Mesendoderm (in vitro differentiated cells): ENCODE measurements at regions not wholly inside any gene's neighbourhood (a gene's known extent, or its start where the extent isn't known, plus 50 kb on each side); places are given as distances from the start of the nearest gene placed in this dataset.

Source experiments
- DNase-seq: peaks from one replicate; pipeline ENCODE4 v3.0.0; 2013
- H2AK5ac ChIP-seq: 2 replicates; pipeline ENCODE4 v1.6.1; 2013; ENCODE audit warnings: low read length, inconsistent platforms
- H2BK120ac ChIP-seq: 2 replicates; pipeline ENCODE4 v1.6.1; 2013; ENCODE audit warnings: low read depth, mild to moderate bottlenecking, low read length, moderate library complexity, mixed read lengths
- H2BK15ac ChIP-seq: replicated peaks from 2 replicates; pipeline ENCODE4 v1.6.1; 2013; ENCODE audit warnings: low read depth, mild to moderate bottlenecking, moderate library complexity
- H2BK5ac ChIP-seq: 2 replicates; pipeline ENCODE4 v1.6.1; 2013; ENCODE audit warnings: low read length, inconsistent platforms
- H3K18ac ChIP-seq: 2 replicates; pipeline ENCODE4 v1.6.1; 2013; ENCODE audit warnings: mild to moderate bottlenecking, low read length, mixed read lengths
- H3K23ac ChIP-seq: one replicate; pipeline ENCODE4 v1.6.1; 2013; ENCODE audit warnings: low read length
- H3K27ac ChIP-seq: 2 replicates; pipeline ENCODE4 v1.5.1; 2013; ENCODE audit warnings: low read depth, mild to moderate bottlenecking, inconsistent platforms, low read length, moderate library complexity
- H3K27me3 ChIP-seq: 2 replicates; pipeline ENCODE4 v1.6.1; 2013; ENCODE audit warnings: low read length, control low read depth, mild to moderate bottlenecking, inconsistent platforms; ENCODE audit not compliant: insufficient read depth, poor library complexity
- H3K36me3 ChIP-seq: 2 replicates; pipeline ENCODE4 v1.6.1; 2013; ENCODE audit warnings: low read length, inconsistent platforms; ENCODE audit not compliant: control insufficient read depth, insufficient read depth
- H3K4ac ChIP-seq: one replicate; pipeline ENCODE4 v1.6.1; 2013; ENCODE audit warnings: low read depth, mild to moderate bottlenecking, low read length, moderate library complexity
- H3K4me1 ChIP-seq: 2 replicates; pipeline ENCODE4 v1.6.1; 2013; ENCODE audit warnings: low read depth, low read length, inconsistent platforms; ENCODE audit not compliant: control insufficient read depth
- H3K4me2 ChIP-seq: 2 replicates; pipeline ENCODE4 v1.6.1; 2013; ENCODE audit warnings: low read length
- H3K4me3 ChIP-seq: 2 replicates; pipeline ENCODE4 v1.5.1; 2013; ENCODE audit warnings: mild to moderate bottlenecking, low read length
- H3K56ac ChIP-seq: one replicate; pipeline ENCODE4 v1.6.1; 2013; ENCODE audit warnings: low read length
- H3K79me1 ChIP-seq: 2 replicates; pipeline ENCODE4 v1.6.1; 2013; ENCODE audit warnings: low read length, inconsistent platforms
- H3K79me2 ChIP-seq: 2 replicates; pipeline ENCODE4 v1.6.1; 2013; ENCODE audit warnings: mild to moderate bottlenecking, low read length; ENCODE audit not compliant: control insufficient read depth, insufficient read depth
- H3K9ac ChIP-seq: 2 replicates; pipeline ENCODE4 v1.6.1; 2013; ENCODE audit warnings: low read length, inconsistent platforms
- H4K5ac ChIP-seq: one replicate; pipeline ENCODE4 v1.6.1; 2013; ENCODE audit warnings: low read length
- H4K8ac ChIP-seq: one replicate; pipeline ENCODE4 v1.6.1; 2013; ENCODE audit warnings: low read depth, mild to moderate bottlenecking, control low read depth, low read length, moderate library complexity
- WGBS: extraction: QIAGEN DNeasy Blood & Tissue Kit; methylation state at CpG from one replicate; pipeline ENCODE4 v1.1.7; 2013; ENCODE audit warnings: low lambda C conversion rate, missing lambda C conversion rate; ENCODE audit not compliant: insufficient coverage; ENCODE audit errors: extremely low coverage; 5-methylcytosine and 5-hydroxymethylcytosine counted together

DNA sequence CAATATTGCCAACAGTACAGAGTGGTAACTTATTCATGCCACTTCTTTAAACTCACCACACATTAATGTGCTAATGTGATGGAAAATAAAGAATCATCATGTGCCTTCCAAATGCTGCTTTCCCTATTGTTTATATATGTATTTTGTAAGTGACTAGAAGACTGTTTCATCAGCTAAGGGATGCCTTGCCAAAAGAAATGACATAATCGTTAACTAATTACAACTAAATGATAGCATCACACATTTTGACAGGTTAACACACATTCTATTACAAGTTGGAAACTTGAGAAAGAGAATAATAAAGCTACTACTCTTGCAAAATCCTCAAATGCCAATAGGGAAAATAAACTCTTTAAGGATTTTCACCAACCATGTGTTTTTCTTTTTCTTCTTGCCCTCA is 329.9 kb upstream of the AGTR1 start:
- Histone ChIP-seq H2BK5ac (no peak overlapping the region), H2BK120ac (no peak overlapping the region), H3K18ac (no peak overlapping the region), H3K27ac (no peak overlapping the region), H3K36me3 (no peaks in the 10 kb centered on the region), H3K79me1 (no peaks in the 10 kb centered on the region), H4K8ac (no peak overlapping the region), H3K9ac (no peak overlapping the region), H4K5ac (no peak overlapping the region), H3K4ac (no peak overlapping the region), H3K27me3 (no peaks in the 10 kb centered on the region), H2BK15ac (no peak overlapping the region), H3K79me2 (no peaks in the 10 kb centered on the region), H3K4me1 (no peaks in the 10 kb centered on the region), H3K56ac (no peak overlapping the region), H3K4me3 (no peak overlapping the region), H2AK5ac (no peak overlapping the region), H3K23ac (no peak overlapping the region), H3K4me2 (no peak overlapping the region)
- DNase-seq: no peak
- WGBS: no CpG with 5 or more reads among the region's 1 CpG

GRCh38 chr3:148369381-148369780 is 328.3 kb upstream of the AGTR1 start:
- Histone ChIP-seq H3K79me1 (no peaks in the 10 kb centered on the region), H2BK15ac (no peak overlapping the region), H3K18ac (no peak overlapping the region), H3K56ac (no peak overlapping the region), H3K27ac (no peak overlapping the region), H3K4me3 (no peak overlapping the region), H3K23ac (no peak overlapping the region), H2AK5ac (no peak overlapping the region), H3K27me3 (no peaks in the 10 kb centered on the region), H3K4me1 (no peaks in the 10 kb centered on the region), H2BK120ac (no peak overlapping the region), H4K8ac (no peak overlapping the region), H3K79me2 (no peaks in the 10 kb centered on the region), H2BK5ac (no peak overlapping the region), H3K4me2 (no peak overlapping the region), H3K9ac (no peak overlapping the region), H3K4ac (no peak overlapping the region), H4K5ac (no peak overlapping the region), H3K36me3 (no peaks in the 10 kb centered on the region)
- WGBS: no CpG with 5 or more reads among the region's 2 CpGs
- DNase-seq: no peak

DNA sequence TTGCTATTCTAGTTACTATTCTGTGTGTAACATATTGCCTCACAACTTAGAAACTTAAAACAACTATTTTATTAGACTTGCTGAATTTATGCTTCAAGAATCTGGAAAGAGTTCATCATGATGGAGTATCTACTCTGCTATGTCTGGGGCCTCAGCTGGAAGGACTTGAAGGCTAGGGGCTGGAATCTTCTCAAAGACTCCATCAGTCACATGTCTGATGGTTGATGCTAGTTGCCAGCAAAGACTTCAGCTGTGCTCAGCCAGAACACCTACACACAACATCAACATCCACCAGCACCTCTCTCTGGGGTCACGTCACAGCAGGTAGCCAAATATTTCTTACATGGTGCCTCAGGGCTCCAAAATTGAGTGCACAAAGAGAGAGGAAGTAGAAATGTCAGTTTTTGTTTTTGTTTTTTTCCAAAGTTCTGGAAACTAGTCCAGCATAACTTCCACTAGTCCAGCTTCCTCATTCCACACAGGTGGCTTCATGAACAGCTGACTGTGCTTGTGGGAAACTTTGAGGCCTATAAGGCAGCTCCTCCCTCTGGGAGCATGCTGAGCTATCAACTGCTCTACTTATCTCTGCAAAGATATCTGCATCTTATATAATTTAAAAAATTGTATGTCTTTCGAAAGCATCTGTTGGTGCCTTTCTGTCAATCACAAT is 325.4 kb upstream of the AGTR1 start:
- Histone ChIP-seq H4K8ac (no peak overlapping the region), H3K4ac (no peak overlapping the region), H3K27me3 (no peaks in the 10 kb centered on the region), H3K9ac (no peak overlapping the region), H2AK5ac (no peak overlapping the region), H3K56ac (no peak overlapping the region), H3K4me3 (no peak overlapping the region), H3K4me2 (no peak overlapping the region), H3K36me3 (no peaks in the 10 kb centered on the region), H3K27ac (no peak overlapping the region), H4K5ac (no peak overlapping the region), H3K23ac (no peak overlapping the region), H2BK120ac (no peak overlapping the region), H3K79me2 (no peaks in the 10 kb centered on the region), H3K4me1 (no peaks in the 10 kb centered on the region), H2BK5ac (no peak overlapping the region), H2BK15ac (no peak overlapping the region), H3K79me1 (no peaks in the 10 kb centered on the region), H3K18ac (no peak overlapping the region)
- no CpG with 5 or more reads among the region's 2 CpGs for WGBS
- DNase-seq: peak; percentile 2

DNA sequence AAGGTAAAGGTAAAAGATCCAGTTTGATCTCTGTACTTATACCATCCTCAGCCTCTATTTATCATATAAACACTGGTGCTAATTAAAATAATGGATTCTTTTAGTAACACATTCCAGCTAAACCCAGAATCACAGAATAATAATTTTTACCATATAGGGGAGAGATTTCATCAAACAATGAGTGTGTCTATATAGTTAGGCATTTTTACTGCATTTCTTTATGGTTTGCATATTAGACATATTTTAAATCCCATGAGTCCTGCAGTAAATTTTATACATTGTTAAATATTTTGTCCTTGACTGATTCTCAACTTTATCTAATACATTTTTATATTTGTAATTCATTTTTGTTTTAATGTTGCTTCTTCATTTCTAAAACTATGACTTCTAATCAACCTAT is 323.7 kb upstream of the AGTR1 start:
- no peaks in the 10 kb centered on the region for H3K4me1 ChIP-seq

GRCh38 chr3:148379763-148380382 is 317.8 kb upstream of the AGTR1 start:
- Histone ChIP-seq H2BK5ac (no peak overlapping the region), H3K27ac (no peak overlapping the region), H3K4ac (no peak overlapping the region), H3K27me3 (no peaks in the 10 kb centered on the region), H3K18ac (no peak overlapping the region), H3K56ac (no peak overlapping the region), H3K4me1 (no peaks in the 10 kb centered on the region), H2BK15ac (no peak overlapping the region), H3K36me3 (no peaks in the 10 kb centered on the region), H3K4me3 (no peak overlapping the region), H3K23ac (no peak overlapping the region), H2BK120ac (no peak overlapping the region), H2AK5ac (no peak overlapping the region), H3K79me1 (no peaks in the 10 kb centered on the region), H3K9ac (no peak overlapping the region), H4K8ac (no peak overlapping the region), H3K4me2 (no peak overlapping the region), H3K79me2 (no peaks in the 10 kb centered on the region), H4K5ac (no peak overlapping the region)
- peak; percentile 84 for DNase-seq
- WGBS: no CpG with 5 or more reads among the region's 4 CpGs

More for the DNA sequence above, 323.7 kb upstream of the AGTR1 start:
- Histone ChIP-seq H3K56ac (no peak overlapping the region), H4K8ac (no peak overlapping the region), H3K4me3 (no peak overlapping the region), H2BK15ac (no peak overlapping the region), H3K4me2 (no peak overlapping the region), H3K27ac (no peak overlapping the region), H2BK120ac (no peak overlapping the region), H3K18ac (no peak overlapping the region), H3K23ac (no peak overlapping the region), H3K79me1 (no peaks in the 10 kb centered on the region), H3K4ac (no peak overlapping the region), H3K27me3 (no peaks in the 10 kb centered on the region), H2AK5ac (no peak overlapping the region), H2BK5ac (no peak overlapping the region), H3K9ac (no peak overlapping the region), H3K79me2 (no peaks in the 10 kb centered on the region), H4K5ac (no peak overlapping the region), H3K36me3 (no peaks in the 10 kb centered on the region)
- no peak for DNase-seq

- WGBS: no CpG with 5 or more reads among the region's 6 CpGs
- H2AK5ac ChIP-seq: no peak overlapping the region
- H2BK15ac ChIP-seq: no peak overlapping the region
- no peaks in the 10 kb centered on the region for H3K79me2 ChIP-seq
- H3K4me1 ChIP-seq: no peaks in the 10 kb centered on the region
- no peaks in the 10 kb centered on the region for H3K79me1 ChIP-seq
- H3K9ac ChIP-seq: no peak overlapping the region
- H3K36me3 ChIP-seq: no peaks in the 10 kb centered on the region
- H4K5ac ChIP-seq: no peak overlapping the region
- no peaks in the 10 kb centered on the region for H3K27me3 ChIP-seq
- H3K56ac ChIP-seq: no peak overlapping the region
- H3K4me2 ChIP-seq: no peak overlapping the region
- H2BK5ac ChIP-seq: no peak overlapping the region
- no peak overlapping the region for H2BK120ac ChIP-seq
- H3K23ac ChIP-seq: no peak overlapping the region
- H3K27ac ChIP-seq: no peak overlapping the region
- no peak overlapping the region for H3K4me3 ChIP-seq
- no peak overlapping the region for H4K8ac ChIP-seq
- DNase-seq: no peak
- no peak overlapping the region for H3K4ac ChIP-seq
- H3K18ac ChIP-seq: no peak overlapping the region
Observed at GRCh38 chr3:148381051-148381450, 316.7 kb upstream of the AGTR1 start.
